Heart left ventricle (tissue), 13 donors: ENCODE measurements at regions not wholly inside any gene's neighbourhood (a gene's known extent, or its start where the extent isn't known, plus 50 kb on each side); places are given as distances from the start of the nearest gene placed in this dataset.

ENCODE experiments used
- CTCF ChIP-seq, 12 donors: fragments of 200-600 bp; sonication (generic) in 4 of 12; IDR thresholded peaks; one replicate each; pipeline versions ENCODE4 v1.5.0 to v1.8.0; 2018 to 2022; ENCODE audit warnings: antibody characterized with exemption in 12 of 12, mild to moderate bottlenecking in 5 of 12
- POLR2A ChIP-seq, 2 donors: fragments of 450-650 bp; IDR thresholded peaks; one replicate each; pipeline ENCODE4 v1.6.1; 2017; ENCODE audit warnings: antibody characterized with exemption in 2 of 2, mild to moderate bottlenecking in 2 of 2, moderate library complexity in 2 of 2
- donor health status: ischemic (EF 13 %, LVEDD 7.1; RV severe dilation, severe dysfunction).
- donor health status: DM: no; HTN: yes; CAD: no.
- donor health status: DM: no; HTN: no; CAD: no.
- donor health status: ischemic (EF 25% LVEDD 6.9; RV normal size, moderate dysfunction).
- donor health status: ischemic (EF 25% LVEDD 5.7; RV mildly dilated, moderate dysfunction).
- donor health status: ischemic (EF 35%, LVEDD 5.7; RV mildly dilated, moderate dysfunction).
- donor health status: nonischemic (EF 11% LVEDD 7.7; RV severe dilation, severe dysfunction).
- donor health status: DM: yes; HTN: yes; CAD: no.
- donor health status: PGD.
- donor health status: ischemic (EF 29% LVEDD 5.4; RV normal size, mild dysfunction).
- donor health status: nonischemic (EF 23%, LVEDD 6.1; RV moderate dilation, normal function).

DNA sequence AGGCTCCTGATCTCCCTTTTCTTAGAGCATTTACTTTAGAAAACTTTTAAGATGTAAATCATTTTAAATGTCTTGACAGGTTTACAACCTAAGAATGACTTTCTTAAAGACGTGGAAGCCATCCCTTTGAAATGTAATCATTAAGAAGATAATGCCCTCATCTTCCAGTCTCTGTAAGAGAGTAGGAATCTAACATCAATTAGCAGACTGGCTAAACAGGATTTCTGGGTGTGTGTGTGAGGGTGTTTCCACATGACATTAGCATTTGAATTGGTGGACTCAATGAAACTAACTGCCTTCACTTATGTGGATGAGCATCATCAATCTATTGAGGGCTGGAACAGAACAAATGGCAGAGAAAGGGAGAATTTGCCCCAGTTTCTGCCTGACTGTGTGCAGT, 329.5 kb downstream of the RPL10L start:
- TF ChIP-seq CTCF (IDR thresholded peaks at IDR 0.05) (no peak), POLR2A (IDR thresholded peaks at IDR 0.05) (no peak)
